ENCODE measurements at regions not wholly inside any gene's neighbourhood (a gene's known extent, or its start where the extent isn't known, plus 50 kb on each side); places are given as distances from the start of the nearest gene placed in this dataset.

DNA sequence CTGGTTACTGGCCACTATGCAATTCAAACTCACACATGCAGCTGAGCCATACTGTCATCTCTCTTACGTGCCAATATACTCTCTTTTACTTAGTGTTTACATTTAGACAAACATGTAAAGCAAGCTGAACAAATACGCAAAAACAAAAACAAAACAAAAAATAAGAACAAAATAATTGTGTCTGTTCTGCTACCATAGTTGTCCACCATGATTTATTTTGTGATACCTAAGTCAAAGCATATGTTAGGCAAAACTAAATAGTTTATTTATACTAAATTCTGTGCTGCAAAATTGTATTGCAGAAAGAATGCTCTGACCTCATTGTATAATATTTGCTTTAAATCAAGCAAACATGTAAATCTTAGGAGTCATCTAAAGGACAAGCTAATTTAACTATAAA lies 943.2 kb upstream of the AGA start:
- intact Hi-C loops (cut with micrococcal nuclease; ENCODE audit: unreplicated experiment): no loop called here
- ChIA-PET CTCF (interaction anchor here (0.7 to 1.0 kb wide), 2 partner anchors 18 to 38 kb away, joined by 3 read pairs; no protein-coding TSS in a partner anchor), RAD21 (ENCODE audit: unreplicated experiment) (no interaction called here), SMC1A (ENCODE audit: uncharacterized antibody, unreplicated experiment) (no interaction called here), POLR2A (no interaction called here)
- DNase-seq (ENCODE audit: low read depth, low spot score): no peak
- Histone ChIP-seq H4K20me1 (ENCODE audit: control insufficient read depth, insufficient read depth) (no peaks in the 10 kb centered on the region), H3K4me1 (ENCODE audit: control insufficient read depth, insufficient read depth, low read length) (no peaks in the 10 kb centered on the region), H3K9me3 (replicated peaks; ENCODE audit: control insufficient read depth, insufficient read depth, low read length) (no peaks in the 10 kb centered on the region), H3K4me3 (no peak overlapping the region), H3K79me2 (ENCODE audit: control insufficient read depth, insufficient read depth, low read length) (no peaks in the 10 kb centered on the region), H3K4me2 (ENCODE audit: control insufficient read depth, insufficient read depth) (no peak overlapping the region), H3K36me3 (ENCODE audit: control insufficient read depth in 2 of 2, insufficient read depth in 2 of 2, low read length in 1 of 2) (no peaks in the 10 kb centered on the region), H2AFZ (ENCODE audit: control insufficient read depth, low read depth, low read length) (no peak overlapping the region), H3K27ac (ENCODE audit: control insufficient read depth, insufficient read depth) (no peak overlapping the region), H3K9ac (ENCODE audit: control insufficient read depth, insufficient read depth, low read length) (no peak overlapping the region), H3K27me3 (replicated peaks in 1 of 2; ENCODE audit: control insufficient read depth in 2 of 2, insufficient read depth in 2 of 2, low read length in 1 of 2) (no peaks in the 10 kb centered on the region)
- no peak for ATAC-seq
- no peak for FAIRE-seq
- in situ Hi-C loops (cut with MboI): no loop called here
- TF ChIP-seq ZNF622 (IDR thresholded peaks at IDR 0.05) (no peak), NFYB (IDR thresholded peaks at IDR 0.05; ENCODE audit: insufficient read depth, low read depth, low read length) (no peak), ZNF207 (IDR thresholded peaks at IDR 0.05; ENCODE audit: borderline replicate concordance) (no peak), POLR2AphosphoS2 (IDR thresholded peaks at IDR 0.05; ENCODE audit: low read depth, low read length) (no peak), SMAD1 (IDR thresholded peaks at IDR 0.05; ENCODE audit: low read depth, partially characterized antibody) (no peak), WRNIP1 (IDR thresholded peaks at IDR 0.05; ENCODE audit: borderline replicate concordance, low read depth, low read length) (no peak), MEF2B (IDR thresholded peaks at IDR 0.05; ENCODE audit: partially characterized antibody, poor library complexity, severe bottlenecking) (no peak), TCF7 (IDR thresholded peaks at IDR 0.05; ENCODE audit: borderline replicate concordance) (no peak), KDM1A (IDR thresholded peaks at IDR 0.05; ENCODE audit: borderline replicate concordance) (no peak), RFX5 (IDR thresholded peaks at IDR 0.05; ENCODE audit: low read depth, low read length) (no peak), NR2F1 (conservative IDR thresholded peaks at IDR 0.05) (no peak), SIN3A (IDR thresholded peaks at IDR 0.05; ENCODE audit: low read depth, low read length) (no peak), IKZF1 (conservative IDR thresholded peaks at IDR 0.05) (no peak), STAT1 (conservative IDR thresholded peaks at IDR 0.05) (no peak), NFXL1 (IDR thresholded peaks at IDR 0.05; ENCODE audit: borderline replicate concordance) (no peak)
- TF ChIP-seq, protein P1, sequence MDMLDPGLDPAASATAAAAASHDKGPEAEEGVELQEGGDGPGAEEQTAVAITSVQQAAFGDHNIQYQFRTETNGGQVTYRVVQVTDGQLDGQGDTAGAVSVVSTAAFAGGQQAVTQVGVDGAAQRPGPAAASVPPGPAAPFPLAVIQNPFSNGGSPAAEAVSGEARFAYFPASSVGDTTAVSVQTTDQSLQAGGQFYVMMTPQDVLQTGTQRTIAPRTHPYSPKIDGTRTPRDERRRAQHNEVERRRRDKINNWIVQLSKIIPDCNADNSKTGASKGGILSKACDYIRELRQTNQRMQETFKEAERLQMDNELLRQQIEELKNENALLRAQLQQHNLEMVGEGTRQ (IDR thresholded peaks at IDR 0.05; ENCODE audit: borderline replicate concordance, low read depth, low read length): no peak
- TF ChIP-seq, protein P2, sequence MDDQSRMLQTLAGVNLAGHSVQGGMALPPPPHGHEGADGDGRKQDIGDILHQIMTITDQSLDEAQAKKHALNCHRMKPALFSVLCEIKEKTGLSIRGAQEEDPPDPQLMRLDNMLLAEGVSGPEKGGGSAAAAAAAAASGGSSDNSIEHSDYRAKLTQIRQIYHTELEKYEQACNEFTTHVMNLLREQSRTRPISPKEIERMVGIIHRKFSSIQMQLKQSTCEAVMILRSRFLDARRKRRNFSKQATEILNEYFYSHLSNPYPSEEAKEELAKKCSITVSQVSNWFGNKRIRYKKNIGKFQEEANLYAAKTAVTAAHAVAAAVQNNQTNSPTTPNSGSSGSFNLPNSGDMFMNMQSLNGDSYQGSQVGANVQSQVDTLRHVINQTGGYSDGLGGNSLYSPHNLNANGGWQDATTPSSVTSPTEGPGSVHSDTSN (IDR thresholded peaks at IDR 0.05; ENCODE audit: insufficient replicate concordance, low read depth, low read length): no peak
- BruUV-seq (replicated peaks): no TSS peak
- WGBS (ENCODE audit: insufficient coverage, insufficient replicate concordance, low lambda C conversion rate, missing lambda C conversion rate): 43% methylated on average over 2 of the region's 2 CpGs

Data from GM12878 (cell line).